Cardiac fibroblast (primary cell): ENCODE measurements at regions not wholly inside any gene's neighbourhood (a gene's known extent, or its start where the extent isn't known, plus 50 kb on each side); places are given as distances from the start of the nearest gene placed in this dataset.

Source experiments
- DNase-seq, 2 donors: peaks; one replicate each; pipeline versions ENCODE4 v3.0.0 to v3.0.0-alpha.2; 2010; ENCODE audit warnings: low read depth in 2 of 2
- H3K4me3 ChIP-seq, 2 donors: replicated peaks in 1 of 2; 1 replicate in 1 of 2; 2 replicates in 1 of 2; pipeline ENCODE4 v1.5.1; 2011; ENCODE audit warnings: low read depth in 2 of 2, low read length in 2 of 2, mild to moderate bottlenecking in 2 of 2, moderate library complexity in 1 of 2
- CTCF ChIP-seq: IDR thresholded peaks from one replicate; pipeline ENCODE4 v1.5.1; 2011; ENCODE audit warnings: low read depth, mild to moderate bottlenecking, low read length, inconsistent platforms

GRCh38 chr2:177314722-177315264 lies 50.3 kb upstream of the NFE2L2 start:
- no peak for DNase-seq
- H3K4me3 ChIP-seq: no peak overlapping the region
- no peak for TF ChIP-seq CTCF

- no peak overlapping the region for H3K4me3 ChIP-seq
- TF ChIP-seq CTCF: no peak
- DNase-seq: no peak
These were observed 50.8 kb upstream of the NFE2L2 start for GRCh38 chr2:177315364-177315763.

GRCh38 chr2:177316756-177317155 lies 52.2 kb upstream of the NFE2L2 start:
- no peak for TF ChIP-seq CTCF
- H3K4me3 ChIP-seq: no peak overlapping the region
- DNase-seq: no peak

- DNase-seq: no peak
- no peak for TF ChIP-seq CTCF
- H3K4me3 ChIP-seq: no peak overlapping the region
These were observed 52.9 kb upstream of the NFE2L2 start for GRCh38 chr2:177317443-177317842.

GRCh38 chr2:177317857-177318256 lies 53.3 kb upstream of the NFE2L2 start:
- DNase-seq: no peak
- no peak overlapping the region for H3K4me3 ChIP-seq
- TF ChIP-seq CTCF: no peak

GRCh38 chr2:177318613-177319012 lies 54.1 kb upstream of the NFE2L2 start:
- no peak for TF ChIP-seq CTCF
- DNase-seq: no peak
- no peak overlapping the region for H3K4me3 ChIP-seq

GRCh38 chr2:177320596-177320995 lies 56.1 kb upstream of the NFE2L2 start:
- H3K4me3 ChIP-seq: no peak overlapping the region
- no peak for TF ChIP-seq CTCF
- no peak for DNase-seq
